NOMO-1 (cell line): ENCODE measurements at regions not wholly inside any gene's neighbourhood (a gene's known extent, or its start where the extent isn't known, plus 50 kb on each side); places are given as distances from the start of the nearest gene placed in this dataset.

Source experiments
- DNase-seq, 2 experiments: peaks; one replicate each; lab custom pipeline; 2025; ENCODE audit not compliant: unreplicated experiment in 2 of 2; lab: John Stamatoyannopoulos, UW

DNA sequence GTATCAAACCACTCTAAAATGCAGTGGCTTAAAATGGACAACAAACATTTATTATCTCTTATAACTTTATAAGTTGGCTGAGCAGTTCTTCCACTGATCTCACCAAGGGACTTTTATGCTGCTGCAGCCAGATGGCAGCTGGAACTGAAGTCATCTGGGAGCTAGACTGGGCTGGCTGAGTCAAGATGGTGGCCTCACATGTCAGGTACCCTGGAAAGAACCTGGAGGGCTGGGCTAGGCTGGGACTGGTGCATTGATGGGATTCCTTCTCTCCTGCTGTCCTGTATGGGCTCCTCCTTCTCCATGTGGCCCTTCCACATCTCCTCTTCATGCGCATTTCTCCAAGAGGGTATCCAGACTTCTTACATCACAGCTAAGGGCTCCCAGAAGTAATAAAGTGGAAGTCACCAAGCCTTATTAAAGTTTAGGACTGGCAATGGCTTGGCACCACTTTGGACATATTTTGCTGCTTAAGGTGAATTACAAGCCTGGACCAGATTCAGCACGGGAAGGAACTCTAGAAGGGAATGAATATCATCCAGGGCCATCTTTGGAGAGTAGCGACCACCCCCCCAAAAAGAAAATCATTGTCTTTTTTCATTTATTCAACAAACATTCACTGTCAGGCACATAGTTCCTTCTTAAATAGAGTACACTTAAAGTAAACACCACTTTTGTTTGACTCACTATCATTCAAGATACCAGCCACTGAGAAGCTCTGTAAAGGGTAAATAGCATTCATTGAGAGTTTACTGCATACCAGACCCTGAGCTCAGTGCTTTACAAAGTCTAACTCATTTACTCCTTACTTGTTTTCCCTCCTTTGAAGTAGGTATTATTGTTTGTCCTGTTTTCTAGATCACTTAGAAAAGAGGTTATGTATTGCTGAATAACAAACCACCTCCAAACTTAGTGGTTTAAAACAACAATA is 138.0 kb downstream of the ZFP36L2 start:
- no peak for DNase-seq

DNA sequence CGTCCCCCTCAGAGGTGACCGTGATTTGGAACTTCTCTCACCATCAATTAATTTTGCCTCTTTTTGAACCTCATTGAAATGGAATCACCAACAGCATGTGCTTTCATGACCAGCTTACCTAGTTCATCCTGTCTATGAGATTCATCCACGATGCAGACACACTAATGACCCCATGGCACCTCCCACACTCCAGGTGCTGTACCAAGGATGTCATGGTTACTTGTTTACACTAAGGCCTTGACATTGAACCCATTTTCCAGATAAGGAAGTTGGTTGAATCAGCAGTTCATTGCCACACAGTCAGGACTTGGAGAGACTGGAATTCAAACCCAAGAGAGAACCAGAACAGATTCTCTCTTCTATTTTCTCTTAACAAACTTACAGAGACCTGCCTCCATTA is 139.0 kb downstream of the ZFP36L2 start:
- no peak for DNase-seq

DNA sequence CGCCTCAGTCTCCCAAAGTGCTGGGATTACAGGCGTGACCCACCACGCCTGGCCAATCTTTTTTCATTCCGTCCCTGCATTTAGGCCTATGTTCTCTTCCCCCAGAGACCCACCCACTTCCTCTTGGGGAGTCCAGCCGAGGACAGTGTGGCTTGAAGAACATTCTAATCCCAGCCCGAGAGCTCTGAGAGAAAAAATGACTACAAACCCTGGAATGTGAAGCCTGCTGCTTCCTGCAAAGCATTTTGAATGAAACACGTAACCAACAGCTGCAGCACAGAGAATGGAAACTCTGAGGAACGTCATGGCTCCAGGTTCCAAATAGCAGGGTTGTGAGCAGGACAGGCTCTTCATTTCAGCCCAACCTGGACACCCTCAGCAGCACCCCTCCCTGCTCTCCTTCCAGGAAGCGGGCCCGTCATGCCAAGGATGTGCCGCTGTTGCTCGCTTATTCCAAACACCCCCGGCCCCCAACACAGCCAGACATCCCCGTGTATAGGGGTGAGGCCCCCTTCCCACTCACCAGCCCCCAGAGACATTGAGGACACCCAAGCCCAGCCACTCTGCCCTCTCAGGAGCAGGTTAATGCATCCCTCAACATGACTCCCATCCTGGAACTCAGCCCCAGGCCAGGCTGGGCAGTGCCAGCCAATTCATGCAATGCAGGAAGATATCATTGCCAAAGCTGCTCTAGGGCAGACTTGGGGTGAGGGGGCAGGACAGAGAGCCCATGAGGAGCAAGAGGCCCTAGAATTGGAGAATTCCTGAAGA is 139.8 kb downstream of the ZFP36L2 start:
- no peak for DNase-seq

DNA sequence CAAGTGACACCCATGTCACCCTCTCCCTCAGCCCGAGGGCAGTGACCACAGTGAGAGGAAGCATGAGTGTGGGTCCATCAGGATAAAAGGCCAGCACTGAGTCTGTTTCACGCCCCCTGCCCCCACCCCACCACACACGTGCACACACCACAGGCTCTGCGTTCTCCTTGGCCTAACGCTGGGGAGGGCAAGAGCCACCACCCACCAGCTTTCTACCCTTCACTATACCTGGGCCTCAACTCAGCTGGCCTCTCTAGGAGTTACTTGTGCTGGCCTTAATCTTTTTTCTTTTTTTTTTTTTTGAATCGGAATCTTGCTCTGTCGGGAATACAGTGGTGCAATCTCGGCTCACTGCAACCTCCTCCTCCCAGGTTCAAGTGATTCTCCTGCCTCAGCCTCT is 140.5 kb downstream of the ZFP36L2 start:
- no peak for DNase-seq

DNA sequence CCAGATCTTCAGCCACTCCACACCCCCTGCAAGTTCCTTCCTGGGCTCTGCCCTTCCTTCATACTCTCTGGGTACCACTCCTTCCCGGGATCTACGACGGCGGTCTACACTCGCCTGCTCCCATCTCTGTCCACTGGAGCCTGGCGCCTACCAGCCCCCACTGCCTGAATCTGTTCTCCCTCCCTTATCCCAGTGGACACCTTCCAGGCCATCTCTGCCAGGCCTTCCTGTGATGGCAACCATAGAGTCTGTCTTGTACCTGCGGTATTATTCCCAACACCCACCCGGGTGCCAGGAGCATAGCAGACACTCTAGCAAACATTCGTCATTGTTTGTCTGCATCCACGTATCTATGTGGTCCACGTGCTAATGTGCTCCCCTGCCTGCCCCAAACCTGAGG is 140.9 kb downstream of the ZFP36L2 start:
- DNase-seq = no peak

DNA sequence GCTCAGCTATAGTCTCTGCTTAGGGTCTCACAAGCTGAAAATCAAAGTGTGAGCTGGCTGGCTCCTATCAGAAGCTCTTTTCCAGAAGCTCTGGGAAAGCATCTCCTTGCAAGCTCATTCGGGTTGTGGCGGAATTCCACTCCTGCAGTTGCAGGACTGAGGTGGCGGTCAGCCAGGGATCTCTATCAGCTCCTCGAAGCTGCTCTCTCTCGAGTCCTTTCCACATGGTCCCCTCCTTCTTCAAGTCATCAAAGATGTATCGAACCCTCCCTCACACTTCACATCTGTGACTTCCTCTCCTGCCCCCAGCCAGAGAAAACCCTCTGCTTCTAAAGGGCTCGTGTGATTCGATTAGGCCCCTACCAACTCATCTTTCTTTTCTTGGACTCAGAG is 141.7 kb downstream of the ZFP36L2 start:
- no peak for DNase-seq

DNA sequence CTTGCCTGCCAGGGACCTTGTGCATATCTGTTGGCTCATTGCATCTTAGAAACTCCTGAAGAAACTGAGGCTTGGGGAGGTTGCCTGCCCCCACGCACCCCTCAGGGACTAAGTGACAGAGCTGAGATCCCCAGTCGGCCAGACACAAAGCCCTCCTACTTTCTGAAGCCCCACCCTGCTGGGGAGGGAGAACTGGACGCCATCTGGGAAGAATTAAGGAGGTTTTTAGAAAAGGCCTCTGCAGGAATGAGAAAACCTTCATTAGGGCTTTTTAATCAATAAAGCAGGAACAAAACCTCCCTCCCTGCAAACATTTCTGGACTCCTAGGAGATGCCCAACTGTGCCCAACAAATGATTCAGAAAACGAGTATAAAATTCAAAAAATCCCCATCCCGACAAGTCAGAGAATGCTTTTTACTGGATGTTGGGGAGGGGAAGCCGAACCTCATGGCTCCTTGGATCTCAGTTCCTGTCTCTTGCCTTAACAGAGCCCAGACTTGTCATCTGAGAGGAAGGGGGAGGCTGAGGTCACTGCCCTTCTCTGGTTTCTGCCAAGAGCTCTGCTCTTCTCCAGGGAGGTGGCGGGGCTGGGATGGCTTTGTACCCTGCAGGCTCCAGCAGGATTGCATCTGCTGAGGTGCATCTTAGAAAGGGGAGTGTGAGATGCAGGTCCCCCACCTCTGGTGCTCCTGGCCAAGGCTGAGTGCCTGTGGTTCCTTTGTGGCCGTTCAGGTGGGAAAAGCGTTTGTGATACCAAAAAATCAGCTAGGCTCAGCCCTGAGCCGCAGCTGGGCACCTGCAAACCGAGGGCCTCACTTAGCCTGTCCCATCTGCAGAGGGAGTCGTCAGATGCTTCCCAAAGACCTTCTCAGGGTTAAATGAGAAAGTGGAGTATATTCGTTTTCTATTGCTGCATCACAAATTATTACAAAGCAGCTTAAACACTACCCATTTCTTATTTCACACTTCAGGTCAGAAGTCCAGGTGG is 142.4 kb downstream of the ZFP36L2 start:
- no peak for DNase-seq

DNA sequence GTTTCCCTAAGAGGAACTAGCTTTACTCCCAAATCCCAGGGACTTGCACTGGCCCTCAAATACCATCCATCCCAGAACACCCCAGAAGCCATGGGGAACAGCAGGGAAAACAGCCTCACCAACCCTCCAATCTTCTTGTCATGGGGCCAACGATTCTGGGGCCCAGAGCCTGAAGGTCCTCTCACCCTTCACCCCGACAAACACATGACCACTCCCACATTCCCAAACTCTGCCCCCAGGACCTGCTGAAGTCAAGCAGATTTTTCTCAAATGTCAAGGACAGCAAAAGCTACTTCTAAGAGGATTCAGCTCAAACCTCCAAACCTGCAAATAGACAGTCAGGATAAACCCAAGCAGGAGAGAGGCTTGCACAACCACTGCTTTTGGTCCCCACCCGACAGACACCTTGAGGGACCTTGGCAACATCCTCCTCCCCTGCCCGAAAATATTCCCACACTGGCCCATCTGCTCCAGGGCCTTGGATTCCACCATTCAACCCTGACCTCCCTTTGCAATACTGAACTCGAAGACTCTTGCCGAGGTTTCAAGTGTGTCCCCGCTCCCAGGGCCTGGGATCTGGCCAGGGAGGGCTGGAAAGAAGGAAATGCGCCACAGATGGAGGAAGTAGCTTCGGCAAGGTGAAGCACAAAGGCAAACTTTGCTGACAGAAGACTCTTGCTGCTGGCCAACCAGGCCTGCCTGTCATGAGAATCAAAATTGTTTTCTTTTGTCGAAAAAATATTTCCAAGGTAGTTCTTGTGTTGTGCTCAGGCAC is 143.3 kb downstream of the ZFP36L2 start:
- no peak for DNase-seq

DNA sequence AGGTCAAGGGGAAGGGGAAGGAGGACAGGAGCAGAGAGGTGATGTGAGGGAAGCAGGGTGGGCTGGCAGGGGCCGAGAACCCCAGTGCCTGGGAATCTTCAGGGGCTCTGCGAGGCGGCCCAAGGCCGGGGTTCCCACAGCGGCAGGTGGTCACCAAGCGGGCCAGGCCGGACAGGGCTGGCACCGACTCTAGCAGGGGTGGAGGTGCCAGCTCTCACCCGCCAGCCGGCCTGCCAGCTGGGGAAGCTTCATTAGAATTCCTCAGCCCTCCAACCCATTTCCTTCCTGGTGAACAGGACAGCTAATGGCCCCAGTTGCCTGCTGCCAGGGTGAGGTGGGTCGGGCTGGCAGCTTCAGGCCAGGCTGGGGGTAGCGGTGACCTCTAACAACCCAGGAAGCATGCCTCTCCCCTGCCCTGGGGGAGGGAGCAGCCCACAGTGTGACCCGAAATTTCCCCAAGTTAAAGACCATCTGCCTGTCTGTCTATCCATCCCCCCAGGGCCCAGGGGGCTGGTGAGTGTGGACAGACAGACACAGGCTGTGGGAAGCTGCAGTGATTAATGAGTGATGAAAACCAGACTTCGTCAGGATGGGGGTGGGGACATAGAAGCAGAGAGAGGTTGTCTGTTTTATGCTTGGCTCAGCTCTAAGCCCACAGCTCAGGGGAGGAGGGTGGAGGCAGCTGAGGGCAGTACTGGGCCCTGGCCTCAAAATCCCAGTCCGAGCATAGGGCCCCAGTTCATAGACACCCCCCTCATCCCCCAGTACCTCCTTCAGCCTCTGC is 144.1 kb downstream of the ZFP36L2 start:
- no peak for DNase-seq

DNA sequence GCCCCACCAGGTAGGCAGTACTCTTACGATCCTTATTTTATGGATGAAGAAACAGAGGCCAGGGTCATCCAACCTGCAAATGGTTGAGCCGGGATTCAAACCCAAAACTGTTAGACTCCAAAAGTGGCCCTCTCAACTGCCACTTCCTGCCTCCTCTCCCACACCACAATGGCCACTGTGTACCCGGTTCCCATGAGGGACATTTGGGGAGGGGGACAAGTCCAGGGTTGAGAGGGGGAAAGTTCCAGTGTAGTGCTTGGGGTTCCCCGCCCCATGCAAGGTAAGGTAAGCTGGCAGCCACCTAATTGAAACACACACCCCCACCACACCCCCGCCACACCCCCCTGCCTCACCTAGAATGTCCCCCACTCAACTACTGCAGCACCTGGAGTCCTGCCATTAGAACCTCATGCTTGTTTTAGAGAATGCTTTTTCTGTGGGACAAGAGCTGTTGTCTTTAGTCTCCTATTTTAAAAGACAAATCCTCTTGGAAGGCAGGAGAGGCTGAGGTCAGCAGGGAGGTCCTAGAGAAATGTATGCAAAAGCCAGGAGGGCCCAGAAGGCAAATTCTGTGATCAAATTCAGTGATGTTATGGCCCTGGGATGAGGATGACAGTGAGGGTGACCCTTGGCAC is 145.2 kb downstream of the ZFP36L2 start:
- DNase-seq = no peak

DNA sequence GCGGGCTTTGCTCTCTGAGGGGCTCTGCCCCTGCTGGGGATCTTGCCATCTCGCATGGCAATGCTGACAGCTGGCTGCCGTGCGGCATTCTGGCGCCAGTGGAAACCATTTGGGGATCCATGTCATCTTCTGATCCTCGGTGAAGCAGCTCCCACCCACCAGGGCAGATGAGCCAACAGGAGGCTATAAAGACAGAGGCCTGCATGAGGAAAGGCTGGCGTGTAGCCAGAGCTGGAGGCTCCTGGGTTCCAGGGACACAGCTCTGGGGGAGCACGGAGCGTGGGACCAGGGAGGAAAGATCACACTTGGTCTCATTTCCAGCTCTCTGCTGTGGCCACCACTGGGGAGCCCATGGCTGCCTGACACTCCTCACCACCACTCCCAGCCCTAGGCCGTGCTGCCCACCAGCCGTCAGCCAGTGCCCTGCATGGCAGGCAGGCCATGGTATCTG is 145.8 kb downstream of the ZFP36L2 start:
- no peak for DNase-seq

DNA sequence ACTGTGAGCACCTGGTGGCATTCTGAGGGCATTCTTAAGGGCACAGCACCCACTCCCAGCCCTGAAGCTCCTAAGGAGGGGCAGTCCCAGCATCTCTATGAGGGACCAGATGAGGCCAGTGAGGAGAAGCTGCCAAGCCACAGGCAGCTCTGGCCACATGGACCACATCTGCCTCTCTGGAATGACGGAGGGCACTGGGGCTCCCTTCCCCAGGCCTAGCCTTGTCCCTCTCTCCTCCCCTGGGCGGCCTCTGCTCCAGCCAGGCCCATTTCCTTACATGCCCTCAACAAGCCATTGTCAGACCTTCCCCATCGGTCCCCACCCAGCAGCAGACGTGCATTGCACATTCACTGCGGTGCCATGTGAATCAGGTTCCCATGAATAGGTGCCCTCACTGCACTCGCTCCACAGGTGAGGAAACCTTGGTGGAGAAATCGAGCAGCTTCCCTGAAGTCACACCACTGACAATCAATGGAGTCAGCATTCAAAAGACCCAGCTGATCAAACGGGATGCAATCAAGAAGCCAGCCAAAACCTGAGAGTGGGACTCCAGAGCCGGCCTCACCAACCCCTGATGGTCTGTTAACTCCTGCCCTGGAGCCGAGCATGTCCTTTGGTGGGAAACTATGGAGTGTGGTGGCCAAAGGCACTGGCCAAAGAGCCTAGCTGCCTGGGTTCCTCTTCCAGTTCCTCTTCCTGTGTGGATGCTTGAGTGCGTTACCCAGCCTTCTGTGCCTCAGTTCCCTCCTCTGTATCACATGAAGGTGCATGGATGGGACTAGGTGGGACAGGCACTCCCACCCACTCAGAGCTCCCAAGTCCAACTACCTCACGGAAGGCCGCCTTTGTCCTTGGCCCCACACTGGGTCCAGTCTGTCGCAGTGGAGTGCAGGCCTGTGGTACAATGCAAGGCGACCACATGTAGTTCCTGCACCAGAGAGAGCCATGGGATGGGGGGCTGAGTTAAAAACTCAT is 147.3 kb downstream of the ZFP36L2 start:
- DNase-seq = no peak

DNA sequence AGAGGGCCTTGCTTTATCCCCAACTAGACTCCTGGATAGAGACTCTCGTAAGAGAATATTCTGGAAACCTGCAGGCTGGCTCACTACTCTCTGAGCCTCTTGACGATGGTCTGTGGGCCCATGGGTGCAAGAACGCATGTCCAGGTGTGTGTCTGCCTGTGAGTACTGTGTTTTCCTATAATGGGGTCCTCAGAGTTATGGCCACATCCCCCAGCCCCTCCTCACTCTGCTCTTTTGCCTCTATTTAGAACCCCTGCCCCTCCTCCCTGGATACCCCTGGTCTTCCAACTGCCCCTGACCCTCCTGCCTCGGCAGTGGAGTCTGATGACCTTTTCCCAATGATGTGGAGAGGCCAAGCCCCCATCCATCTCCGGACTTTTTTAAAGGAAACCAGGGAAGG is 148.1 kb downstream of the ZFP36L2 start:
- no peak for DNase-seq

DNA sequence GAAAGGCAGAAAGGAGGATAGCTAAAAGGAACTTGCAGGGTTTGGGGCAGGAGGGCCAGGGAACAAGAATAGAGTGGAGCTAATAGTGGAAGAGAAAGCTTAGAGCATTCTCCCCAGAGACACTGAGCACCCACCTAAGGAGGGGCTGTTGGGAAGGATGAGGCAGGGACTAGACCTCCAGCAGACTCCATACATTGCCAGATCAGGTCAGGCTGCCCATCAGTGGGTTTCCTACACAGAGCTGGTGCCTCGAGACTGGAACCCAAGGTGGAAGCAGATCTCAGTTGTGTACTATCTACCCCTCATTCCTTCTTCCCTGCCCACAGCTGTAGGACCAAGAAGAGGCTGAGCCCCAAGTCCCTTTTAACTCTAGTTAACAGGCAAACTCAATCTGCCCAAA is 148.5 kb downstream of the ZFP36L2 start:
- DNase-seq = no peak

DNA sequence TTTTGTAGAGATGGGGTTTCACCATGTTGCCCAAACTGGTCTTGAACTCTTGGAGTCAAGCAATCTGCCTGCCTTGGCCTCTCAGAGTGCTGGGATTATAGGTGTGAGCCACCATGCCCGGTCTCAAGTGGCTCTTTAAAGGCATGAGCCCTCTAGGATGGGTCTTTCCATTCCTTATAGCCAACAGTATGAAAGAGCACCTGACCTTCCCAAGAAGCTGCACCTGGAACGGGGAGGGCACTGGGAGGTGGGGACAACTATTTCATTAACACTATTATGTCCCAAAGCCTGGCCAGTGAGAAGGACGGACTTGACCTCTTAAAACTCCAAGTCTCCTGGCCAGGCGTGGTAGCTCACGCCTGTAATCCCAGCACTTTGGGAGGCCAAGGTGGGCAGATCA is 149.7 kb downstream of the ZFP36L2 start:
- no peak for DNase-seq

DNA sequence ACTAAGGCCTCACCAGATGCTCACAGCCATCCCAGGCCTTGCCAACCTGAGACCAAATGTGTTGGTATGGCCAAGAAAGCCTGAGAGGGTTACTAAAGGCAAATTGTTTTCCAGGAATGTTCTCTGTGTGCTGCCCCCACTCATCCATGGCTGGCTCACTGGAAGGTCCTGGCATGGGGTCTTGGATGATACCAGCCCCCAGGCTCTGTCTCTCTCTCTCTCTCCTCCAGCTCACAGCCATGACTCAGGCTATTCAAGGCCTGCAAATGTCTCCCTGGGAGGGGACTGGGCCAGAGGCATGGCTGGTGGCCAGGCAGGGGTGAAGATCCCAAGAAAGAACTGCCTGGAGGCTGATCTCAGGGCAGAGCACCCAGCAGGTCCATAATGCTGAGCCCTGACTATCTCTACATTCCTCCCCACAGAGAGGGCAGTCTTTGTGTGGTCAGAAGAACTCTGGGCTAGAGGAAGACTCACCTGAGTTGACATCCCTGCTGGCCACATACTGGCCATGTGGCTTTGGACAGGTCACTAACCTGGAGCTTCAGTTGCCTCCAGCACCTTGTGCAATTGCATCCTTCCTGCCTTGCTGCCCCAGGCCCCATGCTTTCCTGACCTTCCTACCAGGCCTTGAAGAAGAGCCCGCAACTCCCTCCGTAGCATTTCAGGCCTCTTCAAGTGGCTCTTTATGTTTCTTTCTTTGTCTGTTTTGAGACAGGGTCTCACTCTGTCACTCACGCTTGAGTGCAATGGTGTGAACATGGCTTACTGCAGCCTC is 150.4 kb downstream of the ZFP36L2 start:
- no peak for DNase-seq

DNA sequence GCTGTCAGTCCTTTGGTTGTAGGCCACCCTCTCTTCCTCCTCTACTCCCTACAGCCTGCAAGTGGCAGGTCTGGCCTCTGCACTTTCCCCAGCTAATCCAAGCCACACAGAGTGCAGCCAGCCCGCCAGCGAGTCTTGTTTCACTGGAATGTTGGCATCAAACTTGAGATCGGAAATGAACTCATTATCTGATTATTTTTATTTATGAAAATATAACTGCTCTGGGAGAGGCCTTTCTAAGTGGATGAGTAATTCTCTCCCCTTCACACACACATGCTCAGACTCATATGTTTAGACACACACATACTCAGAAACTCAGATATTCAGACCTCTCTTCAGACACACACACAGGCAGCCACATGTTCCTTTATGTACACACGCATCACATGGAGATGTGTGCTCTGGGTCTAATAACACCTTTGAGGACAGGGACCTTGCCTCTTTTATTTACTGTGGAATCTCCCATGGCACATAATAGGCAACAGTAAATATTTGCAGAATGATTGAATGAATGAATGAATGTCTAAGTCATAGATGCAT is 151.3 kb downstream of the ZFP36L2 start:
- no peak for DNase-seq
